ENCODE measurements at regions not wholly inside any gene's neighbourhood (a gene's known extent, or its start where the extent isn't known, plus 50 kb on each side); places are given as distances from the start of the nearest gene placed in this dataset.

- Mint-ChIP-seq H3K4me3 (no peak overlapping the region), H3K4me1 (no peaks in the 10 kb centered on the region), H3K9me3 (ENCODE audit: low read depth) (no peaks in the 10 kb centered on the region), H3K36me3 (ENCODE audit: low read depth) (no peaks in the 10 kb centered on the region), H3K27me3 (no peaks in the 10 kb centered on the region), H3K27ac (no peak overlapping the region)
- POLR2A ChIA-PET: no interaction called here
- ATAC-seq (no peak), DNase-seq (no peak)
- intact Hi-C loops (cut with DNase I, micrococcal nuclease): no loop called here
- CTCF ChIA-PET: no interaction called here
Observed at GRCh38 chr11:15874704-15875103, 481.6 kb downstream of the SOX6 start.

GRCh38 chr11:15875393-15875792 lies 481.0 kb downstream of the SOX6 start:
- POLR2A ChIA-PET: no interaction called here
- intact Hi-C loops (cut with DNase I, micrococcal nuclease): no loop called here
- CTCF ChIA-PET: no interaction called here
- Mint-ChIP-seq H3K4me3 (no peak overlapping the region), H3K4me1 (no peaks in the 10 kb centered on the region), H3K27me3 (no peaks in the 10 kb centered on the region), H3K36me3 (ENCODE audit: low read depth) (no peaks in the 10 kb centered on the region), H3K9me3 (ENCODE audit: low read depth) (no peaks in the 10 kb centered on the region), H3K27ac (no peak overlapping the region)
- ATAC-seq (no peak), DNase-seq (no peak)

DNA sequence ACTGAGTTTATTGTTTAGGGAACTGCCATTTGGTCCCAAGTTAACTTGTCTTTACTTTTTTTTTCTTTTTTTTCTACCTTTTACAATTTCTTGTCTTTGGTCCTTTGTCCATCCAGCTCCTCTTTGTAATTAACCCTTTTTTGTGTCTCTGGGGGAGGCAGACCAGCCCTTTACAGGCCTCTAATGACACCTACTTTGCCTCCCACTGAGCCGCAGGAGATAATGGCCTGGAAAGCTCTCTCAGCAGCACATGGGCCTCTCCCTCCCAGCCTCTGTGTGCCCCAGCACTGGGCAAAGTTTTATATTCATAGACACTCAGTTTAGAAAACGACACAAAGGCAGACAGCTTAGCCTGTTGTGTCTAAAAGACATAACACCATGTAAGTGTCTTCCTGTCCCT lies 480.4 kb downstream of the SOX6 start:
- POLR2A ChIA-PET: interaction anchor here (0.6 kb wide), 1 partner anchor 745 kb away, joined by 3 read pairs; no protein-coding TSS in a partner anchor
- H3K4me1 Mint-ChIP-seq: no peaks in the 10 kb centered on the region
- CTCF ChIA-PET: no interaction called here

GRCh38 chr11:15878756-15879155 lies 477.6 kb downstream of the SOX6 start:
- no peaks in the 10 kb centered on the region for H3K4me1 Mint-ChIP-seq
- DNase-seq (no peak), ATAC-seq (no peak)
- no peaks in the 10 kb centered on the region for H3K36me3 Mint-ChIP-seq (ENCODE audit: low read depth)
- no peaks in the 10 kb centered on the region for H3K27me3 Mint-ChIP-seq
- H3K27ac Mint-ChIP-seq: no peak overlapping the region
- intact Hi-C loops (cut with DNase I, micrococcal nuclease): no loop called here
- no peaks in the 10 kb centered on the region for H3K9me3 Mint-ChIP-seq (ENCODE audit: low read depth)
- no peak overlapping the region for H3K4me3 Mint-ChIP-seq
- ChIA-PET CTCF (no interaction called here), POLR2A (no interaction called here)

More for the DNA sequence above, 480.4 kb downstream of the SOX6 start:
- no peak for ATAC-seq
- intact Hi-C loops (cut with DNase I, micrococcal nuclease): no loop called here
- Mint-ChIP-seq H3K9me3 (ENCODE audit: low read depth) (no peaks in the 10 kb centered on the region), H3K36me3 (ENCODE audit: low read depth) (no peaks in the 10 kb centered on the region), H3K4me3 (no peak overlapping the region), H3K27ac (no peak overlapping the region), H3K27me3 (no peaks in the 10 kb centered on the region)
- DNase-seq: no peak

GRCh38 chr11:15880291-15880690 lies 476.1 kb downstream of the SOX6 start:
- ATAC-seq: no peak
- Mint-ChIP-seq H3K36me3 (ENCODE audit: low read depth) (no peaks in the 10 kb centered on the region), H3K4me3 (no peak overlapping the region), H3K27ac (no peak overlapping the region), H3K27me3 (no peaks in the 10 kb centered on the region), H3K9me3 (ENCODE audit: low read depth) (no peaks in the 10 kb centered on the region), H3K4me1 (no peaks in the 10 kb centered on the region)
- no peak for DNase-seq
- intact Hi-C loops (cut with DNase I, micrococcal nuclease): no loop called here
- POLR2A ChIA-PET: no interaction called here
- CTCF ChIA-PET: interaction anchor here (0.7 to 1.1 kb wide), 2 partner anchors 60 to 234 kb away, joined by 3 read pairs; no protein-coding TSS in a partner anchor

GRCh38 chr11:15882876-15883454 lies 473.4 kb downstream of the SOX6 start:
- POLR2A ChIA-PET: no interaction called here
- Mint-ChIP-seq H3K4me1 (no peaks in the 10 kb centered on the region), H3K36me3 (ENCODE audit: low read depth) (no peaks in the 10 kb centered on the region), H3K9me3 (ENCODE audit: low read depth) (no peaks in the 10 kb centered on the region), H3K4me3 (no peak overlapping the region), H3K27ac (no peak overlapping the region), H3K27me3 (no peaks in the 10 kb centered on the region)
- intact Hi-C loops (cut with DNase I, micrococcal nuclease): no loop called here
- ATAC-seq: no peak
- no peak for DNase-seq
- CTCF ChIA-PET: no interaction called here

- no peaks in the 10 kb centered on the region for H3K9me3 Mint-ChIP-seq (ENCODE audit: low read depth)
- CTCF ChIA-PET: no interaction called here
- POLR2A ChIA-PET: no interaction called here
Observed at GRCh38 chr11:15883455-15883920, 472.9 kb downstream of the SOX6 start.

GRCh38 chr11:15884141-15884540 lies 472.2 kb downstream of the SOX6 start:
- Mint-ChIP-seq H3K4me1 (no peaks in the 10 kb centered on the region), H3K27ac (no peak overlapping the region), H3K9me3 (ENCODE audit: low read depth) (no peaks in the 10 kb centered on the region), H3K36me3 (ENCODE audit: low read depth) (no peaks in the 10 kb centered on the region), H3K4me3 (no peak overlapping the region), H3K27me3 (no peaks in the 10 kb centered on the region)
- ATAC-seq: no peak
- intact Hi-C loops (cut with DNase I, micrococcal nuclease): no loop called here
- no peak for DNase-seq
- CTCF ChIA-PET: no interaction called here
- POLR2A ChIA-PET: no interaction called here

More at GRCh38 chr11:15883455-15883920, 472.9 kb downstream of the SOX6 start:
- intact Hi-C loops (cut with DNase I, micrococcal nuclease): no loop called here
- no peak for DNase-seq
- Mint-ChIP-seq H3K27me3 (no peaks in the 10 kb centered on the region), H3K27ac (no peak overlapping the region), H3K36me3 (ENCODE audit: low read depth) (no peaks in the 10 kb centered on the region), H3K4me1 (no peaks in the 10 kb centered on the region), H3K4me3 (no peak overlapping the region)
- no peak for ATAC-seq

- DNase-seq (no peak), ATAC-seq (no peak)
- Mint-ChIP-seq H3K27ac (no peak overlapping the region), H3K27me3 (no peaks in the 10 kb centered on the region), H3K9me3 (ENCODE audit: low read depth) (no peaks in the 10 kb centered on the region), H3K4me1 (no peaks in the 10 kb centered on the region), H3K4me3 (no peak overlapping the region), H3K36me3 (ENCODE audit: low read depth) (no peaks in the 10 kb centered on the region)
- intact Hi-C loops (cut with DNase I, micrococcal nuclease): no loop called here
- ChIA-PET CTCF (interaction anchor here (0.7 kb wide), 1 partner anchor 461 kb away, joined by 3 read pairs; no protein-coding TSS in a partner anchor), POLR2A (no interaction called here)
Observed at GRCh38 chr11:15884777-15885540, 471.4 kb downstream of the SOX6 start.

- DNase-seq: no peak
- Mint-ChIP-seq H3K4me1 (no peaks in the 10 kb centered on the region), H3K4me3 (no peak overlapping the region), H3K9me3 (ENCODE audit: low read depth) (no peaks in the 10 kb centered on the region), H3K27ac (no peak overlapping the region), H3K27me3 (no peaks in the 10 kb centered on the region), H3K36me3 (ENCODE audit: low read depth) (no peaks in the 10 kb centered on the region)
- intact Hi-C loops (cut with DNase I, micrococcal nuclease): no loop called here
- CTCF ChIA-PET: interaction anchor here (0.7 kb wide), 1 partner anchor 13 kb away, joined by 3 read pairs; no protein-coding TSS in a partner anchor
- POLR2A ChIA-PET: no interaction called here
- no peak for ATAC-seq
Observed at GRCh38 chr11:15885854-15886253, 470.5 kb downstream of the SOX6 start.

- no peaks in the 10 kb centered on the region for H3K4me1 Mint-ChIP-seq
- ChIA-PET POLR2A (no interaction called here), CTCF (interaction anchor here (0.7 kb wide), 1 partner anchor 13 kb away, joined by 3 read pairs; no protein-coding TSS in a partner anchor)
- no peaks in the 10 kb centered on the region for H3K27me3 Mint-ChIP-seq
- H3K9me3 Mint-ChIP-seq (ENCODE audit: low read depth): no peaks in the 10 kb centered on the region
- no peak overlapping the region for H3K4me3 Mint-ChIP-seq
- no peak for DNase-seq
- H3K27ac Mint-ChIP-seq: no peak overlapping the region
- intact Hi-C loops (cut with DNase I, micrococcal nuclease): no loop called here
- no peak for ATAC-seq
- no peaks in the 10 kb centered on the region for H3K36me3 Mint-ChIP-seq (ENCODE audit: low read depth)
Observed at GRCh38 chr11:15886299-15886698, 470.0 kb downstream of the SOX6 start.

DNA sequence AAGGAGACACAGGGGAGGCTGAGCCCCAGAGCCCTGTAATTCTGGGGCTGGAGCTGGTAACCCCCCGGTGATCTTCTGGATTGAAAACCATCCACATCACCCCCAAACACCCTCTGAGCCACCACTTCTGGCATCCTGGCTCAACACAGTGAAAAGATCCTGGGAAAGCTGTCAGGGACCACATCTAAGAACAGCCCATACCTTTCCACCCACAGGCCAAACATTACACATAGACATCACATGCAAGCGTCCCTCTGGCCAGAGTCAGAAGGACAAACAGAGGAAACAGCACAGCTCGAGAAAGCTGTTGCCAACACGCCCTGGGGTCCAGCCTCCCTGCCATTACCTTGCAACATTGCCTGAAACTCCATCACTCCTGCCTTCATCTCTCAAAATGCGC lies 469.5 kb downstream of the SOX6 start:
- H3K9me3 Mint-ChIP-seq (ENCODE audit: low read depth): no peaks in the 10 kb centered on the region
- DNase-seq: no peak
- H3K4me3 Mint-ChIP-seq: no peak overlapping the region
- no peak for ATAC-seq
- H3K4me1 Mint-ChIP-seq: no peaks in the 10 kb centered on the region
- H3K36me3 Mint-ChIP-seq (ENCODE audit: low read depth): no peaks in the 10 kb centered on the region
- H3K27ac Mint-ChIP-seq: no peak overlapping the region
- ChIA-PET CTCF (no interaction called here), POLR2A (no interaction called here)
- no peaks in the 10 kb centered on the region for H3K27me3 Mint-ChIP-seq
- intact Hi-C loops (cut with DNase I, micrococcal nuclease): no loop called here
